ENCODE measurements at regions not wholly inside any gene's neighbourhood (a gene's known extent, or its start where the extent isn't known, plus 50 kb on each side); places are given as distances from the start of the nearest gene placed in this dataset.

- TF ChIP-seq, protein P1, sequence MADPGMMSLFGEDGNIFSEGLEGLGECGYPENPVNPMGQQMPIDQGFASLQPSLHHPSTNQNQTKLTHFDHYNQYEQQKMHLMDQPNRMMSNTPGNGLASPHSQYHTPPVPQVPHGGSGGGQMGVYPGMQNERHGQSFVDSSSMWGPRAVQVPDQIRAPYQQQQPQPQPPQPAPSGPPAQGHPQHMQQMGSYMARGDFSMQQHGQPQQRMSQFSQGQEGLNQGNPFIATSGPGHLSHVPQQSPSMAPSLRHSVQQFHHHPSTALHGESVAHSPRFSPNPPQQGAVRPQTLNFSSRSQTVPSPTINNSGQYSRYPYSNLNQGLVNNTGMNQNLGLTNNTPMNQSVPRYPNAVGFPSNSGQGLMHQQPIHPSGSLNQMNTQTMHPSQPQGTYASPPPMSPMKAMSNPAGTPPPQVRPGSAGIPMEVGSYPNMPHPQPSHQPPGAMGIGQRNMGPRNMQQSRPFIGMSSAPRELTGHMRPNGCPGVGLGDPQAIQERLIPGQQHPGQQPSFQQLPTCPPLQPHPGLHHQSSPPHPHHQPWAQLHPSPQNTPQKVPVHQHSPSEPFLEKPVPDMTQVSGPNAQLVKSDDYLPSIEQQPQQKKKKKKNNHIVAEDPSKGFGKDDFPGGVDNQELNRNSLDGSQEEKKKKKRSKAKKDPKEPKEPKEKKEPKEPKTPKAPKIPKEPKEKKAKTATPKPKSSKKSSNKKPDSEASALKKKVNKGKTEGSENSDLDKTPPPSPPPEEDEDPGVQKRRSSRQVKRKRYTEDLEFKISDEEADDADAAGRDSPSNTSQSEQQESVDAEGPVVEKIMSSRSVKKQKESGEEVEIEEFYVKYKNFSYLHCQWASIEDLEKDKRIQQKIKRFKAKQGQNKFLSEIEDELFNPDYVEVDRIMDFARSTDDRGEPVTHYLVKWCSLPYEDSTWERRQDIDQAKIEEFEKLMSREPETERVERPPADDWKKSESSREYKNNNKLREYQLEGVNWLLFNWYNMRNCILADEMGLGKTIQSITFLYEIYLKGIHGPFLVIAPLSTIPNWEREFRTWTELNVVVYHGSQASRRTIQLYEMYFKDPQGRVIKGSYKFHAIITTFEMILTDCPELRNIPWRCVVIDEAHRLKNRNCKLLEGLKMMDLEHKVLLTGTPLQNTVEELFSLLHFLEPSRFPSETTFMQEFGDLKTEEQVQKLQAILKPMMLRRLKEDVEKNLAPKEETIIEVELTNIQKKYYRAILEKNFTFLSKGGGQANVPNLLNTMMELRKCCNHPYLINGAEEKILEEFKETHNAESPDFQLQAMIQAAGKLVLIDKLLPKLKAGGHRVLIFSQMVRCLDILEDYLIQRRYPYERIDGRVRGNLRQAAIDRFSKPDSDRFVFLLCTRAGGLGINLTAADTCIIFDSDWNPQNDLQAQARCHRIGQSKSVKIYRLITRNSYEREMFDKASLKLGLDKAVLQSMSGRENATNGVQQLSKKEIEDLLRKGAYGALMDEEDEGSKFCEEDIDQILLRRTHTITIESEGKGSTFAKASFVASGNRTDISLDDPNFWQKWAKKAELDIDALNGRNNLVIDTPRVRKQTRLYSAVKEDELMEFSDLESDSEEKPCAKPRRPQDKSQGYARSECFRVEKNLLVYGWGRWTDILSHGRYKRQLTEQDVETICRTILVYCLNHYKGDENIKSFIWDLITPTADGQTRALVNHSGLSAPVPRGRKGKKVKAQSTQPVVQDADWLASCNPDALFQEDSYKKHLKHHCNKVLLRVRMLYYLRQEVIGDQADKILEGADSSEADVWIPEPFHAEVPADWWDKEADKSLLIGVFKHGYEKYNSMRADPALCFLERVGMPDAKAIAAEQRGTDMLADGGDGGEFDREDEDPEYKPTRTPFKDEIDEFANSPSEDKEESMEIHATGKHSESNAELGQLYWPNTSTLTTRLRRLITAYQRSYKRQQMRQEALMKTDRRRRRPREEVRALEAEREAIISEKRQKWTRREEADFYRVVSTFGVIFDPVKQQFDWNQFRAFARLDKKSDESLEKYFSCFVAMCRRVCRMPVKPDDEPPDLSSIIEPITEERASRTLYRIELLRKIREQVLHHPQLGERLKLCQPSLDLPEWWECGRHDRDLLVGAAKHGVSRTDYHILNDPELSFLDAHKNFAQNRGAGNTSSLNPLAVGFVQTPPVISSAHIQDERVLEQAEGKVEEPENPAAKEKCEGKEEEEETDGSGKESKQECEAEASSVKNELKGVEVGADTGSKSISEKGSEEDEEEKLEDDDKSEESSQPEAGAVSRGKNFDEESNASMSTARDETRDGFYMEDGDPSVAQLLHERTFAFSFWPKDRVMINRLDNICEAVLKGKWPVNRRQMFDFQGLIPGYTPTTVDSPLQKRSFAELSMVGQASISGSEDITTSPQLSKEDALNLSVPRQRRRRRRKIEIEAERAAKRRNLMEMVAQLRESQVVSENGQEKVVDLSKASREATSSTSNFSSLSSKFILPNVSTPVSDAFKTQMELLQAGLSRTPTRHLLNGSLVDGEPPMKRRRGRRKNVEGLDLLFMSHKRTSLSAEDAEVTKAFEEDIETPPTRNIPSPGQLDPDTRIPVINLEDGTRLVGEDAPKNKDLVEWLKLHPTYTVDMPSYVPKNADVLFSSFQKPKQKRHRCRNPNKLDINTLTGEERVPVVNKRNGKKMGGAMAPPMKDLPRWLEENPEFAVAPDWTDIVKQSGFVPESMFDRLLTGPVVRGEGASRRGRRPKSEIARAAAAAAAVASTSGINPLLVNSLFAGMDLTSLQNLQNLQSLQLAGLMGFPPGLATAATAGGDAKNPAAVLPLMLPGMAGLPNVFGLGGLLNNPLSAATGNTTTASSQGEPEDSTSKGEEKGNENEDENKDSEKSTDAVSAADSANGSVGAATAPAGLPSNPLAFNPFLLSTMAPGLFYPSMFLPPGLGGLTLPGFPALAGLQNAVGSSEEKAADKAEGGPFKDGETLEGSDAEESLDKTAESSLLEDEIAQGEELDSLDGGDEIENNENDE (IDR thresholded peaks at IDR 0.05; ENCODE audit: insufficient replicate concordance, low read length), result no peak
- no peak for TF ChIP-seq KDM1A (IDR thresholded peaks at IDR 0.05; ENCODE audit: borderline replicate concordance, low read length)
- no peak for TF ChIP-seq PHF8 (conservative IDR thresholded peaks at IDR 0.05; ENCODE audit: low read depth, low read length)
- no peak for TF ChIP-seq TAF7 (optimal IDR thresholded peaks at IDR 0.05; ENCODE audit: borderline replicate concordance, low read depth, low read length)
- no peak for TF ChIP-seq RNF2 (IDR thresholded peaks at IDR 0.05; ENCODE audit: borderline replicate concordance, low read depth, low read length, missing control alignments, poor library complexity, severe bottlenecking)
- TF ChIP-seq EP300 (IDR thresholded peaks at IDR 0.05; ENCODE audit: borderline replicate concordance in 1 of 2, low read depth in 2 of 2, low read length in 2 of 2), result no peak
- no peak for TF ChIP-seq SIRT6 (IDR thresholded peaks at IDR 0.05; ENCODE audit: low read length)
- TF ChIP-seq CBX5 (IDR thresholded peaks at IDR 0.05; ENCODE audit: low read depth, low read length), result no peak
- TF ChIP-seq, protein P2, sequence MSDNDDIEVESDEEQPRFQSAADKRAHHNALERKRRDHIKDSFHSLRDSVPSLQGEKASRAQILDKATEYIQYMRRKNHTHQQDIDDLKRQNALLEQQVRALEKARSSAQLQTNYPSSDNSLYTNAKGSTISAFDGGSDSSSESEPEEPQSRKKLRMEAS (IDR thresholded peaks at IDR 0.05), result no peak
- no peak for TF ChIP-seq CHD2 (IDR thresholded peaks at IDR 0.05; ENCODE audit: low read length)
- TF ChIP-seq SUZ12 (IDR thresholded peaks at IDR 0.05; ENCODE audit: low read length), result no peak
- TF ChIP-seq BCL11A (IDR thresholded peaks at IDR 0.05; ENCODE audit: low read depth in 2 of 2, low read length in 2 of 2), result no peak
These were observed 451.5 kb upstream of the MAN1A1 start (continued) for GRCh38 chr6:119801056-119801455.
